ENCODE measurements at regions not wholly inside any gene's neighbourhood (a gene's known extent, or its start where the extent isn't known, plus 50 kb on each side); places are given as distances from the start of the nearest gene placed in this dataset.

- Histone ChIP-seq H3K4me1 (no peaks in the 10 kb centered on the region), H3K4me3 (ENCODE audit: low read depth, low read length) (no peak overlapping the region), H3K27me3 (replicated peaks; ENCODE audit: control insufficient read depth, insufficient read depth, low read length) (no peaks in the 10 kb centered on the region), H3K36me3 (ENCODE audit: control insufficient read depth, insufficient read depth, low read length) (no peaks in the 10 kb centered on the region), H3K9me3 (no peaks in the 10 kb centered on the region)
- DNase-seq = no peak
- H3K4me1 Mint-ChIP-seq (ENCODE audit: low read depth, unreplicated experiment) = no peaks in the 10 kb centered on the region
- POLR2A ChIA-PET = no interaction called here
- TF ChIP-seq CTCF (IDR thresholded peaks at IDR 0.05; ENCODE audit: insufficient read depth in 1 of 2, low read depth in 1 of 2, low read length in 1 of 2, severe bottlenecking in 1 of 2, unreplicated experiment in 1 of 2) = no peak
- H3K36me3 Mint-ChIP-seq (ENCODE audit: insufficient read depth, unreplicated experiment) = no peaks in the 10 kb centered on the region
- H3K27ac Mint-ChIP-seq (ENCODE audit: unreplicated experiment) = no peak overlapping the region
- intact Hi-C loops (cut with micrococcal nuclease; ENCODE audit: unreplicated experiment) = no loop called here
- CTCF ChIA-PET = no interaction called here
- BruUV-seq (replicated peaks) = no TSS peak
- H3K9me3 Mint-ChIP-seq (ENCODE audit: unreplicated experiment) = peaks cover 8% of the 10 kb centered on the region
- no peaks in the 10 kb centered on the region for H3K27me3 Mint-ChIP-seq (ENCODE audit: insufficient read depth, unreplicated experiment)
- no peak overlapping the region for H3K4me3 Mint-ChIP-seq (ENCODE audit: unreplicated experiment)
These were observed 1849.3 kb downstream of the TP53TG3F start for GRCh38 chr16:35308674-35309073.

GRCh38 chr16:35310999-35311398 is 1851.6 kb downstream of the TP53TG3F start:
- Mint-ChIP-seq H3K4me1 (ENCODE audit: low read depth, unreplicated experiment) (no peaks in the 10 kb centered on the region), H3K27ac (ENCODE audit: unreplicated experiment) (no peak overlapping the region), H3K36me3 (ENCODE audit: insufficient read depth, unreplicated experiment) (no peaks in the 10 kb centered on the region), H3K9me3 (ENCODE audit: unreplicated experiment) (peaks cover 5% of the 10 kb centered on the region), H3K4me3 (ENCODE audit: unreplicated experiment) (no peak overlapping the region), H3K27me3 (ENCODE audit: insufficient read depth, unreplicated experiment) (no peaks in the 10 kb centered on the region)
- TF ChIP-seq CTCF (IDR thresholded peaks at IDR 0.05; ENCODE audit: insufficient read depth in 1 of 2, low read depth in 1 of 2, low read length in 1 of 2, severe bottlenecking in 1 of 2, unreplicated experiment in 1 of 2) = no peak
- CTCF ChIA-PET = no interaction called here
- no peaks in the 10 kb centered on the region for H3K4me1 ChIP-seq
- no TSS peak for BruUV-seq (replicated peaks)
- no peaks in the 10 kb centered on the region for H3K9me3 ChIP-seq
- no peaks in the 10 kb centered on the region for H3K27me3 ChIP-seq (replicated peaks; ENCODE audit: control insufficient read depth, insufficient read depth, low read length)
- H3K4me3 ChIP-seq (ENCODE audit: low read depth, low read length) = no peak overlapping the region
- intact Hi-C loops (cut with micrococcal nuclease; ENCODE audit: unreplicated experiment) = no loop called here
- DNase-seq = no peak
- POLR2A ChIA-PET = no interaction called here
- H3K36me3 ChIP-seq (ENCODE audit: control insufficient read depth, insufficient read depth, low read length) = no peaks in the 10 kb centered on the region

GRCh38 chr16:35311475-35311874 is 1852.1 kb downstream of the TP53TG3F start:
- Histone ChIP-seq H3K4me3 (ENCODE audit: low read depth, low read length) (no peak overlapping the region), H3K9me3 (no peaks in the 10 kb centered on the region), H3K27me3 (replicated peaks; ENCODE audit: control insufficient read depth, insufficient read depth, low read length) (no peaks in the 10 kb centered on the region), H3K36me3 (ENCODE audit: control insufficient read depth, insufficient read depth, low read length) (no peaks in the 10 kb centered on the region), H3K4me1 (no peaks in the 10 kb centered on the region)
- intact Hi-C loops (cut with micrococcal nuclease; ENCODE audit: unreplicated experiment) = no loop called here
- POLR2A ChIA-PET = no interaction called here
- Mint-ChIP-seq H3K4me3 (ENCODE audit: unreplicated experiment) (no peak overlapping the region), H3K9me3 (ENCODE audit: unreplicated experiment) (peaks cover under 1% of the 10 kb centered on the region), H3K36me3 (ENCODE audit: insufficient read depth, unreplicated experiment) (no peaks in the 10 kb centered on the region), H3K27ac (ENCODE audit: unreplicated experiment) (no peak overlapping the region), H3K4me1 (ENCODE audit: low read depth, unreplicated experiment) (no peaks in the 10 kb centered on the region), H3K27me3 (ENCODE audit: insufficient read depth, unreplicated experiment) (no peaks in the 10 kb centered on the region)
- CTCF ChIA-PET = no interaction called here
- DNase-seq = no peak
- BruUV-seq (replicated peaks) = no TSS peak
- TF ChIP-seq CTCF (IDR thresholded peaks at IDR 0.05; ENCODE audit: insufficient read depth in 1 of 2, low read depth in 1 of 2, low read length in 1 of 2, severe bottlenecking in 1 of 2, unreplicated experiment in 1 of 2) = no peak
